RWPE2 (cell line): ENCODE measurements at regions not wholly inside any gene's neighbourhood (a gene's known extent, or its start where the extent isn't known, plus 50 kb on each side); places are given as distances from the start of the nearest gene placed in this dataset.

ENCODE experiments used
- ATAC-seq: fragments of 200-7000 bp; cut with Tn5 transposase; 3 replicates; pipeline ENCODE4 v1.9.1; 2021; ENCODE audit warnings: low read depth
- DNase-seq: peaks from one replicate; pipeline ENCODE4 v3.0.0-alpha.2; 2020; ENCODE audit warnings: low spot score
- H3K27ac ChIP-seq: fragments of 450-650 bp; 2 replicates; pipeline ENCODE4 v1.5.1; 2017; ENCODE audit warnings: mild to moderate bottlenecking; ENCODE audit not compliant: poor library complexity, severe bottlenecking
- H3K27me3 ChIP-seq: fragments of 250-450 bp; sonication (Bioruptor Pico); 2 replicates; pipeline ENCODE4 v1.5.1; 2021; ENCODE audit warnings: mild to moderate bottlenecking, moderate library complexity; ENCODE audit not compliant: insufficient read depth, poor library complexity, severe bottlenecking
- H3K36me3 ChIP-seq: fragments of 250-450 bp; sonication (Bioruptor Pico); 2 replicates; pipeline ENCODE4 v1.5.1; 2020; ENCODE audit warnings: low read depth, mild to moderate bottlenecking, moderate library complexity
- H3K4me1 ChIP-seq: fragments of 250-450 bp; sonication (Bioruptor Pico); 2 replicates; pipeline ENCODE4 v1.5.1; 2021; ENCODE audit warnings: mild to moderate bottlenecking, moderate library complexity; ENCODE audit not compliant: insufficient read depth, poor library complexity, severe bottlenecking
- H3K4me3 ChIP-seq: fragments of 250-450 bp; sonication (Bioruptor Pico); 2 replicates; pipeline ENCODE4 v1.5.1; 2021; ENCODE audit warnings: mild to moderate bottlenecking, moderate library complexity; ENCODE audit not compliant: severe bottlenecking
- H3K9me3 ChIP-seq: fragments of 250-450 bp; sonication (Bioruptor Pico); 2 replicates; pipeline ENCODE4 v1.5.1; 2021; ENCODE audit warnings: mild to moderate bottlenecking, moderate library complexity; ENCODE audit not compliant: severe bottlenecking
- TF ChIP-seq, protein P1 (sequence below): fragments of 450-650 bp; IDR thresholded peaks from one replicate; pipeline ENCODE4 v1.5.1; 2017; ENCODE audit warnings: mild to moderate bottlenecking, moderate library complexity; ENCODE audit not compliant: poor library complexity, severe bottlenecking

GRCh38 chr3:115553796-115554486 is 69.4 kb upstream of the GAP43 start:
- H3K27ac ChIP-seq = no peak overlapping the region
- H3K4me3 ChIP-seq = no peak overlapping the region
- no peaks in the 10 kb centered on the region for H3K9me3 ChIP-seq
- H3K27me3 ChIP-seq = peaks cover 6% of the 10 kb centered on the region
- no peak for DNase-seq
- TF ChIP-seq, protein P1, sequence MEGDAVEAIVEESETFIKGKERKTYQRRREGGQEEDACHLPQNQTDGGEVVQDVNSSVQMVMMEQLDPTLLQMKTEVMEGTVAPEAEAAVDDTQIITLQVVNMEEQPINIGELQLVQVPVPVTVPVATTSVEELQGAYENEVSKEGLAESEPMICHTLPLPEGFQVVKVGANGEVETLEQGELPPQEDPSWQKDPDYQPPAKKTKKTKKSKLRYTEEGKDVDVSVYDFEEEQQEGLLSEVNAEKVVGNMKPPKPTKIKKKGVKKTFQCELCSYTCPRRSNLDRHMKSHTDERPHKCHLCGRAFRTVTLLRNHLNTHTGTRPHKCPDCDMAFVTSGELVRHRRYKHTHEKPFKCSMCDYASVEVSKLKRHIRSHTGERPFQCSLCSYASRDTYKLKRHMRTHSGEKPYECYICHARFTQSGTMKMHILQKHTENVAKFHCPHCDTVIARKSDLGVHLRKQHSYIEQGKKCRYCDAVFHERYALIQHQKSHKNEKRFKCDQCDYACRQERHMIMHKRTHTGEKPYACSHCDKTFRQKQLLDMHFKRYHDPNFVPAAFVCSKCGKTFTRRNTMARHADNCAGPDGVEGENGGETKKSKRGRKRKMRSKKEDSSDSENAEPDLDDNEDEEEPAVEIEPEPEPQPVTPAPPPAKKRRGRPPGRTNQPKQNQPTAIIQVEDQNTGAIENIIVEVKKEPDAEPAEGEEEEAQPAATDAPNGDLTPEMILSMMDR = no peak
- no peaks in the 10 kb centered on the region for H3K36me3 ChIP-seq
- no peak for ATAC-seq
- no peaks in the 10 kb centered on the region for H3K4me1 ChIP-seq

DNA sequence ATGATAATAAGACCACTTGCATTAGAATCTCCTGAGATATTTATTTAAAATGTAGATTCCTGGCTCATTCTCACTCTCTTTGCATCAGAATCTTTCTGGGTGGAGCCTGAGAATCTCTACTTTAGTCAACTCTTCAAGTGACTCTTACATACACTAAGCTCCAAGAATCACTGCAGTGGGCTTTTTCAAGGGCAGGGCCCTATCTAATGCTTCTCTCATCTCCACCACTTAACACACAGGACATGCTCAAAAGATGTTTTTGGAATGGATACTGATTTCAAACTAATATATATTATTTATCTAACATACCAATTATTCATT is 68.9 kb upstream of the GAP43 start:
- no peak overlapping the region for H3K27ac ChIP-seq
- H3K9me3 ChIP-seq = no peaks in the 10 kb centered on the region
- H3K4me1 ChIP-seq = no peaks in the 10 kb centered on the region
- no peak for ATAC-seq
- H3K4me3 ChIP-seq = no peak overlapping the region
- no peak for DNase-seq
- H3K27me3 ChIP-seq = peaks cover 6% of the 10 kb centered on the region
- no peaks in the 10 kb centered on the region for H3K36me3 ChIP-seq
- TF ChIP-seq, protein P1 = no peak

DNA sequence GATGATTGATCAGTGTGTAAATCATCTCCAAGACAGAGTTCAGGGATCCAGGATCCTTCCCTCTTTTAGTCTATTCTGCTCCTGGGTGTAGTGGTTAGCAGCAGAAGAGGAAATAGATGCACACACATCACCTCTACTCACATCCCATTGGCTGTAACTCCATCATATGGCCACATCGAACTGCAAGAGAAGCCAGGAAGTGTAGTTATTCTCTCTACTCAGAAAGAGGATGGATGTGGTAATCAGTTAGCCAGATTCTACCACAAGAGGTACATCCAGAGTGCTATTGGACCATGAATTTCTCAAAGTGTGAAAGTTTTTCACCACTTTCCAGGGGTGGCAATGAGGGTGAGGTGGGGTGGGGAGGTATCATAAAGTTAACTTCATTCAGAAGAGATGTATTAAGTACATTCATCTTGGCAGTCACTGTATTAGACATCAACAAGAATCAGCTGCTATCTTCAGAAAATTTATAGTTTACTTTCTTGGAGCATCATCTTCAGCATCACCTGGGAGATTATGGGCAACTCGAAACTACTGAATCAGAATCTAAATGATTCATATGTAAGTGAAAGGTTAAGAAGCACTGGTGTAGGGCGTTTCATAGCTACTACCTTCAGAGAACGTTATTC is 60.6 kb upstream of the GAP43 start:
- TF ChIP-seq, protein P1 = no peak
- DNase-seq (no peak), ATAC-seq (no peak)
- Histone ChIP-seq H3K9me3 (no peaks in the 10 kb centered on the region), H3K27me3 (peaks cover 2% of the 10 kb centered on the region), H3K4me1 (no peaks in the 10 kb centered on the region), H3K27ac (no peak overlapping the region), H3K4me3 (no peak overlapping the region), H3K36me3 (no peaks in the 10 kb centered on the region)

DNA sequence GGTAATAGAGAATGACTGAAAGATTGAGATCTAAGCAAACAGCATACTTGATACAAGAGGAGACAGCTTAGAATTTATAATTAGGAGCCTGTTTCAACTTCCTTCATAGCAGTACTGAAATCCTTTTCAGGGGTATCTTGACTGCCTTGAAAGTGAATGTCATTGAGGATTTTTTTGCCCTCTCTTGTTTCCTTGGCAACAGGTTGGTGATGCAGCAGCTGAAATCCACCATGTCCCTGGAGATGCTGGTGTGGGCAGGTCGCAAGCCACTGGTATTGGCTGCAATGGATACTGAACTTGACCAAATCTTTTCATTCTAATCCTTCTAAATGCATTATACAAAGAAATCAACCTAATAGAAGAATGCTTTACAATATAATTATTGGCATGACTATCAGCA is 59.3 kb upstream of the GAP43 start:
- Histone ChIP-seq H3K9me3 (no peaks in the 10 kb centered on the region), H3K4me3 (no peak overlapping the region), H3K27me3 (peaks cover 2% of the 10 kb centered on the region), H3K27ac (no peak overlapping the region), H3K36me3 (no peaks in the 10 kb centered on the region), H3K4me1 (no peaks in the 10 kb centered on the region)
- TF ChIP-seq, protein P1 = no peak
- ATAC-seq (no peak), DNase-seq (no peak)

DNA sequence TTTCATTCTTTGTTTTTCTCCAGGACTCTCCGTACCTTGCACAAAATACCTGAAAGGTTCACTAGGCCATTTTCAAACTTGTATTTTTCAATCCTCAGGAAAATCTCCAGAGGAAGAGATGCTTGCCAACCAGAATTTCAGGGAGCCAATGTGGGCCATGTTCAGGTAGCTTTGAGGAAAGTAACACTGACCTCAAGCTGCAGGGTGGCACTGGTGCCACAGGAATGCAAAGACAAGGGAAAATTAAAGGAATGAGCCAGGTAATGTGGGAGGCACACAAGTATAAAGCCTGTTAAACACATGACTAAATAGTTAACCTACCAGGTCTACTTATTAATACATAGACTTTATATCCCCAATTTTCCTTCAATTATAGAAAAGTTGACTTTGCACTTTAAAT is 51.9 kb upstream of the GAP43 start:
- Histone ChIP-seq H3K4me3 (no peak overlapping the region), H3K27me3 (no peaks in the 10 kb centered on the region), H3K36me3 (no peaks in the 10 kb centered on the region), H3K9me3 (no peaks in the 10 kb centered on the region), H3K4me1 (no peaks in the 10 kb centered on the region), H3K27ac (no peak overlapping the region)
- DNase-seq = no peak
- ATAC-seq = no peak
- TF ChIP-seq, protein P1 = no peak
